NCI-H524 (cell line): ENCODE measurements at regions not wholly inside any gene's neighbourhood (a gene's known extent, or its start where the extent isn't known, plus 50 kb on each side); places are given as distances from the start of the nearest gene placed in this dataset.
A peak's percentile ranks its signal among the peaks of the same experiment; 100 is the strongest.
"Not testable (repeated sequence)": the region's sequence is repeated elsewhere in the genome, so short reads cannot be mapped to it uniquely, and the experiment has no call there.

Source experiments
- DNase-seq, 2 experiments: peaks; one replicate each; lab custom pipeline; 2025; lab: John Stamatoyannopoulos, UW

GRCh38 chr9:90979639-90980038 is 178.0 kb downstream of the SYK start:
- no peak for DNase-seq

- no peak for DNase-seq
Measured at GRCh38 chr9:90981726-90982125, 180.1 kb downstream of the SYK start.

GRCh38 chr9:90983394-90983793 is 181.8 kb downstream of the SYK start:
- no peak for DNase-seq

- DNase-seq = no peak
Measured at GRCh38 chr9:90985631-90986030, 184.0 kb downstream of the SYK start.

GRCh38 chr9:90986161-90986560 is 184.5 kb downstream of the SYK start:
- no peak for DNase-seq

GRCh38 chr9:90987566-90987965 is 185.9 kb downstream of the SYK start:
- no peak for DNase-seq

GRCh38 chr9:90988318-90988717 is 186.7 kb downstream of the SYK start:
- no peak for DNase-seq

GRCh38 chr9:90991953-90992352 is 190.3 kb downstream of the SYK start:
- DNase-seq = no peak

GRCh38 chr9:90995516-90995915 is 193.9 kb downstream of the SYK start:
- no peak for DNase-seq

- DNase-seq = no peak
Measured at GRCh38 chr9:90996154-90997065, 194.8 kb downstream of the SYK start.

- no peak for DNase-seq
Measured at GRCh38 chr9:90998573-90998972, 197.0 kb downstream of the SYK start.

GRCh38 chr9:90999425-91000397 is 198.1 kb downstream of the SYK start:
- no peak for DNase-seq

GRCh38 chr9:91001146-91001611 is 199.6 kb downstream of the SYK start:
- peak in 1 of 2 experiments; percentile 16 for DNase-seq

- DNase-seq = no peak
Measured at GRCh38 chr9:91004484-91004883, 202.9 kb downstream of the SYK start.

GRCh38 chr9:91004992-91005391 is 203.4 kb downstream of the SYK start:
- no peak for DNase-seq

- DNase-seq = peak in 1 of 2 experiments; percentile 32
Measured at GRCh38 chr9:91006046-91006445, 204.4 kb downstream of the SYK start.

- DNase-seq = no peak
Measured at GRCh38 chr9:91008568-91008967, 206.9 kb downstream of the SYK start.

- DNase-seq = no peak
Measured at GRCh38 chr9:91011891-91012290, 210.3 kb downstream of the SYK start.

GRCh38 chr9:91012933-91013841 is 211.6 kb downstream of the SYK start:
- no peak for DNase-seq

- no peak for DNase-seq
Measured at GRCh38 chr9:91017245-91017644, 215.6 kb downstream of the SYK start.

- DNase-seq = not testable (repeated sequence)
Measured at GRCh38 chr9:91019871-91020270, 218.3 kb downstream of the SYK start.
